Ishikawa (cell line): ENCODE measurements at regions not wholly inside any gene's neighbourhood (a gene's known extent, or its start where the extent isn't known, plus 50 kb on each side); places are given as distances from the start of the nearest gene placed in this dataset.

Experiments used
- CEBPB ChIP-seq: IDR thresholded peaks from 2 replicates; pipeline ENCODE4 v1.6.1; 2012
- CREB1 ChIP-seq: IDR thresholded peaks from 2 replicates; pipeline ENCODE4 v1.6.1; 2012; ENCODE audit warnings: low read depth
- EGR1 ChIP-seq: IDR thresholded peaks from 2 replicates; pipeline ENCODE4 v1.6.1; 2012
- EP300 ChIP-seq: IDR thresholded peaks from 2 replicates; pipeline ENCODE4 v1.6.1; 2012; ENCODE audit warnings: borderline replicate concordance
- FOXM1 ChIP-seq: IDR thresholded peaks from 2 replicates; pipeline ENCODE4 v1.6.1; 2012; ENCODE audit warnings: low read depth, borderline replicate concordance
- NFIC ChIP-seq: IDR thresholded peaks from 2 replicates; pipeline ENCODE4 v1.6.1; 2012
- RAD21 ChIP-seq: IDR thresholded peaks from 2 replicates; pipeline ENCODE4 v1.6.1; 2012; ENCODE audit warnings: low read depth
- TAF1 ChIP-seq: IDR thresholded peaks from 2 replicates; pipeline ENCODE4 v1.6.1; 2012; ENCODE audit warnings: low read depth, mild to moderate bottlenecking
- TCF12 ChIP-seq: IDR thresholded peaks from 2 replicates; pipeline ENCODE4 v1.6.1; 2012; ENCODE audit warnings: low read depth
- TEAD4 ChIP-seq: IDR thresholded peaks from 2 replicates; pipeline ENCODE4 v1.6.1; 2012
- USF1 ChIP-seq: IDR thresholded peaks from 2 replicates; pipeline ENCODE4 v1.6.1; 2012
- YY1 ChIP-seq: IDR thresholded peaks from 2 replicates; pipeline ENCODE4 v1.6.1; 2012; ENCODE audit warnings: low read depth
- ZBTB7A ChIP-seq: IDR thresholded peaks from 2 replicates; pipeline ENCODE4 v1.6.1; 2012; ENCODE audit warnings: low read depth
- TF ChIP-seq, protein P1 (sequence below): IDR thresholded peaks from 2 replicates; pipeline ENCODE4 v1.6.1; 2012
- TF ChIP-seq, protein P2 (sequence below): IDR thresholded peaks from 2 replicates; pipeline ENCODE4 v1.6.1; 2012; ENCODE audit warnings: low read depth, mild to moderate bottlenecking

DNA sequence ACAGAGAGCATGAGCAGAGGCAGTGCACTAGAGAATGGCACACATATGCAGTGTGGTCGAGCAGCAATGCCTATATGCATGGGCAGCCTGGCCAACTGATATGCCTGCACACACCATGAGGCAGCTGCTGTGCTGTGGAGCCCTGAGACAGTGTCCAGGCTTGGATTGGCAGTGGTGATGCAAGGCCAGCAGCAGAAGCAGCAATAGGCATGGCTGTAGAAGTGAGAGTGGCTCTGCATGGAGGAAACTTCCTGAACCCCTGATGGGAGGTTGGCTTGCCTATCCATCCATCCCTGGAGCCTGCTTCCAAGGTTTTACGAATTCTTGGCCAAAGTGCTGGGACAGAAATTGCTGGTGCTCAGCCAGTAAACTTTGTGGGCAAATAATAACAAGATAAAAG, 89.7 kb downstream of the DIRAS3 start:
- TF ChIP-seq NFIC (no peak), EP300 (no peak), FOXM1 (no peak), CREB1 (no peak), EGR1 (no peak), TEAD4 (no peak), RAD21 (no peak), TCF12 (no peak), ZBTB7A (no peak), YY1 (no peak), TAF1 (no peak)
- TF ChIP-seq, protein P1, sequence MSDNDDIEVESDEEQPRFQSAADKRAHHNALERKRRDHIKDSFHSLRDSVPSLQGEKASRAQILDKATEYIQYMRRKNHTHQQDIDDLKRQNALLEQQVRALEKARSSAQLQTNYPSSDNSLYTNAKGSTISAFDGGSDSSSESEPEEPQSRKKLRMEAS, result no peak
- TF ChIP-seq, protein P2, sequence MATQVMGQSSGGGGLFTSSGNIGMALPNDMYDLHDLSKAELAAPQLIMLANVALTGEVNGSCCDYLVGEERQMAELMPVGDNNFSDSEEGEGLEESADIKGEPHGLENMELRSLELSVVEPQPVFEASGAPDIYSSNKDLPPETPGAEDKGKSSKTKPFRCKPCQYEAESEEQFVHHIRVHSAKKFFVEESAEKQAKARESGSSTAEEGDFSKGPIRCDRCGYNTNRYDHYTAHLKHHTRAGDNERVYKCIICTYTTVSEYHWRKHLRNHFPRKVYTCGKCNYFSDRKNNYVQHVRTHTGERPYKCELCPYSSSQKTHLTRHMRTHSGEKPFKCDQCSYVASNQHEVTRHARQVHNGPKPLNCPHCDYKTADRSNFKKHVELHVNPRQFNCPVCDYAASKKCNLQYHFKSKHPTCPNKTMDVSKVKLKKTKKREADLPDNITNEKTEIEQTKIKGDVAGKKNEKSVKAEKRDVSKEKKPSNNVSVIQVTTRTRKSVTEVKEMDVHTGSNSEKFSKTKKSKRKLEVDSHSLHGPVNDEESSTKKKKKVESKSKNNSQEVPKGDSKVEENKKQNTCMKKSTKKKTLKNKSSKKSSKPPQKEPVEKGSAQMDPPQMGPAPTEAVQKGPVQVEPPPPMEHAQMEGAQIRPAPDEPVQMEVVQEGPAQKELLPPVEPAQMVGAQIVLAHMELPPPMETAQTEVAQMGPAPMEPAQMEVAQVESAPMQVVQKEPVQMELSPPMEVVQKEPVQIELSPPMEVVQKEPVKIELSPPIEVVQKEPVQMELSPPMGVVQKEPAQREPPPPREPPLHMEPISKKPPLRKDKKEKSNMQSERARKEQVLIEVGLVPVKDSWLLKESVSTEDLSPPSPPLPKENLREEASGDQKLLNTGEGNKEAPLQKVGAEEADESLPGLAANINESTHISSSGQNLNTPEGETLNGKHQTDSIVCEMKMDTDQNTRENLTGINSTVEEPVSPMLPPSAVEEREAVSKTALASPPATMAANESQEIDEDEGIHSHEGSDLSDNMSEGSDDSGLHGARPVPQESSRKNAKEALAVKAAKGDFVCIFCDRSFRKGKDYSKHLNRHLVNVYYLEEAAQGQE, result no peak

- TF ChIP-seq CEBPB (no peak), TEAD4 (no peak), EP300 (no peak), EGR1 (no peak), USF1 (no peak), ZBTB7A (no peak), TAF1 (no peak)
- TF ChIP-seq, protein P2, result no peak
These were observed 92.0 kb downstream of the DIRAS3 start for GRCh38 chr1:67958472-67958871.

GRCh38 chr1:67957066-67957465, 93.4 kb downstream of the DIRAS3 start:
- TF ChIP-seq NFIC, result no peak
- no peak for TF ChIP-seq YY1
- TF ChIP-seq CREB1, result no peak

GRCh38 chr1:67956116-67956515, 94.3 kb downstream of the DIRAS3 start:
- TF ChIP-seq FOXM1, result no peak
- TF ChIP-seq YY1, result no peak
- no peak for TF ChIP-seq EGR1
- no peak for TF ChIP-seq TEAD4
- no peak for TF ChIP-seq EP300
- TF ChIP-seq NFIC, result no peak
- TF ChIP-seq, protein P2, result no peak

DNA sequence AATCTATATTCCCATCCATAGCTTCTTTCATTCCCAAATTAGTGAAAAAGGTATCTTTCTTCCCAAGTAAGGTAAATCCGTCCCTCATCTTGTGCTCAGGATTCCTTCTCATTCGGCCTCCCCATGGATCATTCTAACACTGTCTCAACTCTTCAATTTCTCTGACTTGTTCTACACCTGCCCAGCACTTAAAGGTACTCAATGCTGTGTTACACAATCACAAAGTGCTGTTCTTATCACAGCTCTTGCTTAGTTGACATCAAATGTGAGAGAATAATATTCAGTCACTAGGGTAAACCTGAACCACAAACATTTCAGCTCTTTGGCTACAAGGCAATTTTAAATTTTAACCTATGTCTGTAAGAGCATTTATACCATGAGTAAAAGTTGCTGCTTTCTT, 94.8 kb downstream of the DIRAS3 start:
- TF ChIP-seq EP300, result no peak
- no peak for TF ChIP-seq USF1
- no peak for TF ChIP-seq TEAD4
- no peak for TF ChIP-seq EGR1
- TF ChIP-seq TCF12, result no peak
- no peak for TF ChIP-seq FOXM1
- no peak for TF ChIP-seq TAF1
- TF ChIP-seq CREB1, result no peak
- no peak for TF ChIP-seq NFIC
- TF ChIP-seq CEBPB, result no peak
- TF ChIP-seq, protein P1, result no peak
- TF ChIP-seq, protein P2, result no peak
- TF ChIP-seq RAD21, result no peak
- no peak for TF ChIP-seq ZBTB7A
- TF ChIP-seq YY1, result no peak
